ENCODE measurements at regions not wholly inside any gene's neighbourhood (a gene's known extent, or its start where the extent isn't known, plus 50 kb on each side); places are given as distances from the start of the nearest gene placed in this dataset.
A peak's percentile ranks its signal among the peaks of the same experiment; 100 is the strongest.

GRCh38 chr1:50342525-50342924 is 80.7 kb downstream of the DMRTA2 start:
- no peak for DNase-seq
- intact Hi-C loops (cut with DNase I; ENCODE audit: low total_unique reads), result no loop called here
- Histone ChIP-seq H3K36me3 (no peaks in the 10 kb centered on the region), H3K27ac (no peak overlapping the region), H3K4me1 (no peaks in the 10 kb centered on the region), H3K4me3 (no peak overlapping the region), H3K27me3 (peaks cover 0 to 47% of the 10 kb centered on the region in 2 donors), H3K9me3 (peaks cover 0 to 10% (median 0%) of the 10 kb centered on the region in 3 donors)
- TF ChIP-seq CTCF (IDR thresholded peaks at IDR 0.05), result no peak

GRCh38 chr1:50335036-50335435 is 88.2 kb downstream of the DMRTA2 start:
- intact Hi-C loops (cut with DNase I; ENCODE audit: low total_unique reads), result no loop called here
- Histone ChIP-seq H3K4me1 (peaks cover 0 to 15% (median 13%) of the 10 kb centered on the region in 4 donors), H3K9me3 (no peaks in the 10 kb centered on the region)

GRCh38 chr1:50333595-50333974 is 89.7 kb downstream of the DMRTA2 start:
- peak; percentile 26 to 48 for TF ChIP-seq CTCF (IDR thresholded peaks at IDR 0.05)

More at GRCh38 chr1:50335036-50335435, 88.2 kb downstream of the DMRTA2 start:
- Histone ChIP-seq H3K27ac (no peak overlapping the region), H3K27me3 (peaks cover 0 to 47% of the 10 kb centered on the region in 2 donors), H3K36me3 (no peaks in the 10 kb centered on the region), H3K4me3 (no peak overlapping the region)
- TF ChIP-seq CTCF (IDR thresholded peaks at IDR 0.05), result no peak
- DNase-seq, result no peak

GRCh38 chr1:50332941-50333594 is 90.2 kb downstream of the DMRTA2 start:
- no peak overlapping the region for H3K27ac ChIP-seq
- H3K27me3 ChIP-seq, result peaks cover 0 to 62% of the 10 kb centered on the region in 2 donors

More at GRCh38 chr1:50333595-50333974, 89.7 kb downstream of the DMRTA2 start:
- Histone ChIP-seq H3K4me1 (peaks cover 0 to 15% (median 13%) of the 10 kb centered on the region in 4 donors), H3K27me3 (peaks cover 0 to 59% of the 10 kb centered on the region in 2 donors), H3K27ac (no peak overlapping the region), H3K4me3 (peak overlapping the region; percentile 21 to 39), H3K36me3 (no peaks in the 10 kb centered on the region), H3K9me3 (no peaks in the 10 kb centered on the region)
- intact Hi-C loops (cut with DNase I; ENCODE audit: low total_unique reads), result no loop called here
- DNase-seq, result no peak

GRCh38 chr1:50329332-50329932 is 93.8 kb downstream of the DMRTA2 start:
- no peak overlapping the region for H3K4me3 ChIP-seq
- no peaks in the 10 kb centered on the region for H3K9me3 ChIP-seq
- peaks cover 0 to 15% (median 13%) of the 10 kb centered on the region in 4 donors for H3K4me1 ChIP-seq
- peaks cover 0 to 39% of the 10 kb centered on the region in 2 donors for H3K27me3 ChIP-seq
- no peak for DNase-seq
- H3K36me3 ChIP-seq, result no peaks in the 10 kb centered on the region
- no peak overlapping the region for H3K27ac ChIP-seq
- no peak for TF ChIP-seq CTCF (IDR thresholded peaks at IDR 0.05)
- intact Hi-C loops (cut with DNase I; ENCODE audit: low total_unique reads), result no loop called here

More at GRCh38 chr1:50332941-50333594, 90.2 kb downstream of the DMRTA2 start:
- intact Hi-C loops (cut with DNase I; ENCODE audit: low total_unique reads), result no loop called here
- H3K36me3 ChIP-seq, result no peaks in the 10 kb centered on the region
- H3K4me1 ChIP-seq, result peaks cover 0 to 15% (median 13%) of the 10 kb centered on the region in 4 donors
- H3K9me3 ChIP-seq, result no peaks in the 10 kb centered on the region
- DNase-seq, result no peak
- H3K4me3 ChIP-seq, result peak overlapping the region; percentile 21 to 39
- TF ChIP-seq CTCF (IDR thresholded peaks at IDR 0.05), result peak; percentile 54 to 68

Measured in tibial artery (tissue), 4 donors.